Fibroblast of the aortic adventitia (primary cell): ENCODE measurements at regions not wholly inside any gene's neighbourhood (a gene's known extent, or its start where the extent isn't known, plus 50 kb on each side); places are given as distances from the start of the nearest gene placed in this dataset.

Experiments
- DNase-seq: peaks from one replicate; pipeline ENCODE4 v3.0.0-alpha.2; 2010; ENCODE audit warnings: low read depth
- H3K4me3 ChIP-seq: 2 replicates; pipeline ENCODE4 v1.5.1; 2011; ENCODE audit warnings: low read depth, mild to moderate bottlenecking, control low read depth, low read length, moderate library complexity
- TF ChIP-seq, protein P1 (sequence below): IDR thresholded peaks from 2 replicates; pipeline ENCODE4 v1.5.1; 2011; ENCODE audit warnings: mild to moderate bottlenecking, low read length, control low read depth, inconsistent platforms; ENCODE audit not compliant: insufficient read depth

DNA sequence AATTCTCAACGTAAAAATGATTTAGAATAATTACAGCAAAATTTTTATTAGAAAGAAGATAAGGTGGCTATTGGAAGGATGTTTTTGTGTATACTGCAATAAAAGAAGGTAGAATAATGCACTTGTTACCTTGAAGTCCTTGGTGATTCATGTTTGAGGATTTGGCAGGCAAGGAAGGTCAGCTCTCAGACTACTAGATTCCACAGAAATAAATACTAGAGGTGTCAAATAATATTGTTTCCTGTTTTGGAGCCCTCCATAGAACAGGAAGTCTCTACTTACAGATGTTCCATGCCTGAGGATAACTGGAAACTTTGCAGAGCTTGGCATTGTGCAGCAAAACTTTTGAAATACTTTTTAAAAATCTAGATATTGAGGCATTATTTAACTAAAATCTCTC is 284.3 kb upstream of the SYT1 start:
- no peak overlapping the region for H3K4me3 ChIP-seq
- no peak for DNase-seq
- TF ChIP-seq, protein P1, sequence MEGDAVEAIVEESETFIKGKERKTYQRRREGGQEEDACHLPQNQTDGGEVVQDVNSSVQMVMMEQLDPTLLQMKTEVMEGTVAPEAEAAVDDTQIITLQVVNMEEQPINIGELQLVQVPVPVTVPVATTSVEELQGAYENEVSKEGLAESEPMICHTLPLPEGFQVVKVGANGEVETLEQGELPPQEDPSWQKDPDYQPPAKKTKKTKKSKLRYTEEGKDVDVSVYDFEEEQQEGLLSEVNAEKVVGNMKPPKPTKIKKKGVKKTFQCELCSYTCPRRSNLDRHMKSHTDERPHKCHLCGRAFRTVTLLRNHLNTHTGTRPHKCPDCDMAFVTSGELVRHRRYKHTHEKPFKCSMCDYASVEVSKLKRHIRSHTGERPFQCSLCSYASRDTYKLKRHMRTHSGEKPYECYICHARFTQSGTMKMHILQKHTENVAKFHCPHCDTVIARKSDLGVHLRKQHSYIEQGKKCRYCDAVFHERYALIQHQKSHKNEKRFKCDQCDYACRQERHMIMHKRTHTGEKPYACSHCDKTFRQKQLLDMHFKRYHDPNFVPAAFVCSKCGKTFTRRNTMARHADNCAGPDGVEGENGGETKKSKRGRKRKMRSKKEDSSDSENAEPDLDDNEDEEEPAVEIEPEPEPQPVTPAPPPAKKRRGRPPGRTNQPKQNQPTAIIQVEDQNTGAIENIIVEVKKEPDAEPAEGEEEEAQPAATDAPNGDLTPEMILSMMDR = no peak

DNA sequence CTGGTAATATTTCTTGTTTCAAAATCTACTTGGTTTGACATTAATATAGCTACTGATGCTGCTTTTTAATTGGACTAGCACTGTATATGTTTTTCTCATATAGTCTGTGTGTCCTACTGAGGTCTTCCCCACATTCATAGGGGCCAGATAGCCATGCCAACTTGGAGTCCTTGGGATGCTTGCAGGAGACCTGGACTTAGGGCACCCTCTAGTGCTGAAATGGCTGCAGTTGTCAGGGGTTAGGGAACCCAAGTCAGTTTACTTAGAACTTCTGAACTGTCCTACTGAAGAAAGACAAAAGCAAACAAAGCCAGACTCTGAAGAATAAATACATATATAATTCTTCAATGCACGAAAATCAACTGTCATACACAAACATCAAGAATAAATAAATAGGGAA is 279.9 kb upstream of the SYT1 start:
- DNase-seq = peak; percentile 8
- H3K4me3 ChIP-seq = no peak overlapping the region
- TF ChIP-seq, protein P1 = peak; percentile 16

DNA sequence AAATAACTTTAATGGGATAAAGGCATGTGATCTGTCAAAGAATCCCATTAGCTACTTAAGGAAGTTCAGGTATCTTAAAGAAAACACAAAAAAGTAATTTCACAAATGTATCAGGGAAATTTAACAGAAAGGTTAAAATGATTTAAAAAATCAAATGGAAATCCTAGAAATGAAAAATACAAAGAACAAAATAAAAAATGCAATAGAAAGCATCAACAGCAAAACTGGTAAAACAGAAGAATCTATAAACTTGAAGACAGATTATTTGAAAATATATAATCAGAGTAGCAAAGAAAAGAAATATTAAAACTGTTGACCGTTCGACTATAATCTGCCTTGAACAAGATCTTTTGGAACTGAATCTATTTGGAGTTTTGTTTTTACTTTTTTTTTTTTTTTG is 279.4 kb upstream of the SYT1 start:
- H3K4me3 ChIP-seq = no peak overlapping the region
- TF ChIP-seq, protein P1 = no peak
- no peak for DNase-seq

DNA sequence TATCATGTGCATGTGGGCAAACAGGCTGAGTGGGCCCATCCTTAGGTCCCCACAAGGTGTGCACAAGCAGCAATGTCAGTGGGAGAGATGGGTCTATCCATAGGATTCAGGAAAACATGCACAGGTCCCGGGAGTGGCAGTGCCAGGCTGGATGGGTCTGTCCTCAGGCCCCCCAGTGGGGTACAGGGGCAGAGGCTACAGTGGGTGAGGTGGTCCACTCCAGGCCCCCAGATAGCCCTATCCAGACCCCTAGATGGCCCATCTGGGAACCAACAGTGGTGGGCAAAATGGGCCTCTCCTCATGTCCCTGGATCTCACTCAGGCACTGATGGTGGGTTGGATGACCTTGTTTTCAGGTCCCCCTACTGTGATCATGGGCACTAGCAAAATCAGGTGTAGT is 277.8 kb upstream of the SYT1 start:
- H3K4me3 ChIP-seq = no peak overlapping the region
- TF ChIP-seq, protein P1 = no peak
- no peak for DNase-seq

DNA sequence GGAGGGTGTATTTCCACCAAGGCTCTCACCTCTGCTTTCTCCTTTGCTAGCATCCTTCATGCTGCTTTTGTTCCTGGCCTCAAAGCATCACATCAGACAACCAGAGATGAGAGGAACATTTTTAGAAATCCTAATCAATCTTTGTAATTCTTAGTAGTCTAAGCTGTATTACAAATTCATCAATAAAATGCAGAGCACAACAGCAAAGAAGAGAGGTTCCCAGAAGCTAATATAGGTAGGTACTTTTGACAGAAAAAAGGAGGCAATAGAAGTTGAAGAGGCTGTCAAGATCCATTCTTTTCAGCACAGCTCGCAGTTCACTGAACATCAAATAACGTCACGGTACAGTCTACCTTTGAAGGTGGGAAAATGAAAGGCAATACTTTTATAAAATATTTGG is 265.2 kb upstream of the SYT1 start:
- DNase-seq = no peak
- TF ChIP-seq, protein P1 = no peak
- no peak overlapping the region for H3K4me3 ChIP-seq

DNA sequence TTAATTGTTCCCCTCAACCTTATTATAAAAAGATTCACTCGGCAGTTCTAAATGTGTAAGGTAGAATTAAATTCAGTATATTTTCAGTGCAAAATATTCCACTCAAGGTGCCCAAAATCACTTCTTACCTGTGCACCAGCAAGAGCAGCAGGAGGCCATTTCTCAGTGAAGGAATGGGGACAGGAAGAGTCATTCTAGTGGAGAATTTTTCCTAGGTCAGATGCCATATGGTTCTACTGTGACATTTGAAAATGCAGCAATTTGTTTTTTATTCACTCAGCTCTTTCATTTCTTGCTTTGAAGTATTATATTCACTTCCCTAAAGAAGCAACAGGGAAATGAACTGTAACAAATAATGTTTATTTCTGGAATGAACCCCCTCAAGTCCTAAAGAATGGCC is 264.0 kb upstream of the SYT1 start:
- no peak overlapping the region for H3K4me3 ChIP-seq
- TF ChIP-seq, protein P1 = no peak
- no peak for DNase-seq

DNA sequence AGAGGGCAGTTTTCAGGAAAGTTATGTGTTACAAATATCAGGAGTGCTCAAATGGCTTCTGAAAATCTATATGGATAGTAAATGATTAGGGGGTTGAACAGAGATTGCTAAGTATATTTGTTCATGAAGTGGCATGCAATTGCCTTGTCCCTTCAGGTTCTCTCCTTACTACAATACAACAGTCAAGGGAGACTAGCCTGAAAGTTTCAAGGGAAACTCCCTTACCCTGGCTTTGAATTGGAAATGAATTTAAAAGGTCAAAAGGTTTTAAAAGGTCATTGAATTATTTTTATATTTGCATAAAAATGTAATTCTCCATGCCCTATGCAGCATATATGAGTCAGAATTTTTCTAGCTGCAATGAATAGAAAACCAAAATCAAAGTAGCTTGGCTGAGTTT is 253.1 kb upstream of the SYT1 start:
- H3K4me3 ChIP-seq = no peak overlapping the region
- no peak for DNase-seq
- TF ChIP-seq, protein P1 = no peak
